ENCODE measurements at regions not wholly inside any gene's neighbourhood (a gene's known extent, or its start where the extent isn't known, plus 50 kb on each side); places are given as distances from the start of the nearest gene placed in this dataset.

GRCh38 chr4:11719879-11720278, 291.2 kb upstream of the HS3ST1 start:
- no peaks in the 10 kb centered on the region for H3K9me3 Mint-ChIP-seq (ENCODE audit: unreplicated experiment)
- no peaks in the 10 kb centered on the region for H3K4me1 Mint-ChIP-seq (ENCODE audit: low read depth, unreplicated experiment)
- H3K36me3 ChIP-seq (ENCODE audit: control insufficient read depth, insufficient read depth, low read length) = no peaks in the 10 kb centered on the region
- H3K9me3 ChIP-seq = no peaks in the 10 kb centered on the region
- H3K4me3 Mint-ChIP-seq (ENCODE audit: unreplicated experiment) = no peak overlapping the region
- H3K36me3 Mint-ChIP-seq (ENCODE audit: insufficient read depth, unreplicated experiment) = no peaks in the 10 kb centered on the region
- H3K4me3 ChIP-seq (ENCODE audit: low read depth, low read length) = no peak overlapping the region
- no peak overlapping the region for H3K27ac Mint-ChIP-seq (ENCODE audit: unreplicated experiment)
- ChIA-PET POLR2A (no interaction called here), CTCF (no interaction called here)
- H3K27me3 ChIP-seq (replicated peaks; ENCODE audit: control insufficient read depth, insufficient read depth, low read length) = no peaks in the 10 kb centered on the region
- intact Hi-C loops (cut with micrococcal nuclease; ENCODE audit: unreplicated experiment) = loop anchor here (1.0 to 10.0 kb wide), 2 partner anchors 125 to 1138 kb away; no protein-coding TSS in a partner anchor
- no peak for TF ChIP-seq CTCF (IDR thresholded peaks at IDR 0.05; ENCODE audit: insufficient read depth in 1 of 2, low read depth in 1 of 2, low read length in 1 of 2, severe bottlenecking in 1 of 2, unreplicated experiment in 1 of 2)
- no TSS peak for BruUV-seq (replicated peaks)
- no peaks in the 10 kb centered on the region for H3K27me3 Mint-ChIP-seq (ENCODE audit: insufficient read depth, unreplicated experiment)
- DNase-seq = no peak
- H3K4me1 ChIP-seq = no peaks in the 10 kb centered on the region

- no peaks in the 10 kb centered on the region for H3K9me3 ChIP-seq
- no peaks in the 10 kb centered on the region for H3K36me3 Mint-ChIP-seq (ENCODE audit: insufficient read depth, unreplicated experiment)
- H3K27ac Mint-ChIP-seq (ENCODE audit: unreplicated experiment) = no peak overlapping the region
- H3K27me3 Mint-ChIP-seq (ENCODE audit: insufficient read depth, unreplicated experiment) = peaks cover 4% of the 10 kb centered on the region
- DNase-seq = no peak
- no peaks in the 10 kb centered on the region for H3K27me3 ChIP-seq (replicated peaks; ENCODE audit: control insufficient read depth, insufficient read depth, low read length)
- H3K4me1 Mint-ChIP-seq (ENCODE audit: low read depth, unreplicated experiment) = no peaks in the 10 kb centered on the region
- ChIA-PET POLR2A (no interaction called here), CTCF (no interaction called here)
- intact Hi-C loops (cut with micrococcal nuclease; ENCODE audit: unreplicated experiment) = loop anchor here (2.0 to 10.0 kb wide), 2 partner anchors 121 to 283 kb away; no protein-coding TSS in a partner anchor
- BruUV-seq (replicated peaks) = no TSS peak
- no peaks in the 10 kb centered on the region for H3K9me3 Mint-ChIP-seq (ENCODE audit: unreplicated experiment)
- H3K4me3 Mint-ChIP-seq (ENCODE audit: unreplicated experiment) = no peak overlapping the region
- no peaks in the 10 kb centered on the region for H3K36me3 ChIP-seq (ENCODE audit: control insufficient read depth, insufficient read depth, low read length)
- no peaks in the 10 kb centered on the region for H3K4me1 ChIP-seq
- TF ChIP-seq CTCF (IDR thresholded peaks at IDR 0.05; ENCODE audit: insufficient read depth in 1 of 2, low read depth in 1 of 2, low read length in 1 of 2, severe bottlenecking in 1 of 2, unreplicated experiment in 1 of 2) = no peak
- no peak overlapping the region for H3K4me3 ChIP-seq (ENCODE audit: low read depth, low read length)
Measured at GRCh38 chr4:11715753-11716521, 287.2 kb upstream of the HS3ST1 start.

DNA sequence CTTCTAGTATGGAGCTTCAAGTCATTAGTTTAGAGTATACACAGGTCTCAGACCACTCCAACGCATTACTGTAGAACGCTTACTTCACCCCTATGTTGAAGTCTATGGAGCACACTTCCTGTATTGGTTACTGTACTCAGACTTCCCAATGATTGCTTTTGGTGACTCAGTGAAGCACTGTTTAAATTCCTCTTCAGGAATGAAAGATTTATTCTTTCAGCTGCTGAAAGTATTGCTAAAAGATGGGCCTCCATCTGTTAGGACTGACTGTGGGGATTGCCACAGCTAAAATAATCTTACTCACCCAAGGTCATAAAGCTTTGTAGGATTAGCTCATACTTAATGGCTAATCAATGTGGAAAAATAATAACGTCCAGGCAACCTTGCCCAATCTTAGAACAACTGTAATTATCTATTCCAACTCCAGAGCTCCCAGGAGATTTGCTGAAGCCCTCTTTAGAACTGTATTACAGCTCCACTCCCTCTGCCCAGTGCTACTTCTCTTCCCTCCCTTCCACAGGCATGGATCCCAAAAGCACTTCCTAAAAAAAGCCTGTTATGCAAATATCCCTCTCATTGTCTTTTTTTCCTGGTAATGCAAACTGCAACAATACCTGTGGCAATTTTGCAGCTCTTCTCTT, 281.9 kb upstream of the HS3ST1 start:
- no peak overlapping the region for H3K4me3 Mint-ChIP-seq (ENCODE audit: unreplicated experiment)
- DNase-seq = no peak
- intact Hi-C loops (cut with micrococcal nuclease; ENCODE audit: unreplicated experiment) = loop anchor here (10.0 kb wide), 1 partner anchor 116 kb away; no protein-coding TSS in a partner anchor
- H3K4me1 Mint-ChIP-seq (ENCODE audit: low read depth, unreplicated experiment) = no peaks in the 10 kb centered on the region
- no peaks in the 10 kb centered on the region for H3K4me1 ChIP-seq
- BruUV-seq (replicated peaks) = no TSS peak
- H3K9me3 Mint-ChIP-seq (ENCODE audit: unreplicated experiment) = no peaks in the 10 kb centered on the region
- no peaks in the 10 kb centered on the region for H3K36me3 ChIP-seq (ENCODE audit: control insufficient read depth, insufficient read depth, low read length)
- no peaks in the 10 kb centered on the region for H3K9me3 ChIP-seq
- H3K4me3 ChIP-seq (ENCODE audit: low read depth, low read length) = no peak overlapping the region
- H3K36me3 Mint-ChIP-seq (ENCODE audit: insufficient read depth, unreplicated experiment) = no peaks in the 10 kb centered on the region
- no peaks in the 10 kb centered on the region for H3K27me3 ChIP-seq (replicated peaks; ENCODE audit: control insufficient read depth, insufficient read depth, low read length)
- ChIA-PET POLR2A (no interaction called here), CTCF (interaction anchor here (0.6 to 0.7 kb wide), 2 partner anchors 40 to 307 kb away, joined by 3 read pairs; no protein-coding TSS in a partner anchor)
- no peak for TF ChIP-seq CTCF (IDR thresholded peaks at IDR 0.05; ENCODE audit: insufficient read depth in 1 of 2, low read depth in 1 of 2, low read length in 1 of 2, severe bottlenecking in 1 of 2, unreplicated experiment in 1 of 2)
- H3K27ac Mint-ChIP-seq (ENCODE audit: unreplicated experiment) = no peak overlapping the region
- peaks cover 8% of the 10 kb centered on the region for H3K27me3 Mint-ChIP-seq (ENCODE audit: insufficient read depth, unreplicated experiment)

Data from Caco-2 (cell line).